Pancreas (tissue), 10 donors: ENCODE measurements at regions not wholly inside any gene's neighbourhood (a gene's known extent, or its start where the extent isn't known, plus 50 kb on each side); places are given as distances from the start of the nearest gene placed in this dataset.

Experiments
- ATAC-seq, 4 donors: fragments of 200-7000 bp; cut with Tn5 transposase; one replicate each; pipeline versions ENCODE4 v1.8.0 to v1.9.1; 2020; ENCODE audit warnings: mild to moderate bottlenecking in 4 of 4, moderate library complexity in 4 of 4
- DNase-seq, 6 donors: peaks; one replicate each; pipeline ENCODE4 v3.0.0-alpha.2; 2020
- FAIRE-seq: peaks from 2 replicates; lab custom pipeline; 2012; peaks lifted over from hg19 to GRCh38; lab: Jason Lieb, UNC
- H3K27ac ChIP-seq, 4 donors: fragments of 200-600 bp; sonication (generic); 1 replicate in 3 of 4; 2 replicates in 1 of 4; pipeline versions ENCODE4 v1.5.0 to v1.8.0; 2020
- H3K27me3 ChIP-seq, 4 donors: fragments of 200-600 bp; one replicate each; pipeline ENCODE4 v1.8.0; 2021
- H3K36me3 ChIP-seq, 3 donors: fragments of 200-600 bp; sonication (generic) in 1 of 3; one replicate each; pipeline versions ENCODE4 v1.5.0 to v1.8.0; 2020 to 2021
- H3K4me1 ChIP-seq, 3 donors: fragments of 200-600 bp; one replicate each; pipeline ENCODE4 v1.8.0; 2021
- H3K4me3 ChIP-seq, 4 donors: fragments of 200-600 bp; sonication (generic) in 2 of 4; one replicate each; pipeline versions ENCODE4 v1.5.0 to v1.8.0; 2020 to 2021
- H3K9me3 ChIP-seq, 4 donors: fragments of 200-600 bp; one replicate each; pipeline ENCODE4 v1.8.0; 2021
- WGBS, 2 donors: extraction: QIAGEN DNeasy Blood & Tissue Kit; methylation state at CpG; one replicate each; pipeline ENCODE4 v1.1.7; 2013; 5-methylcytosine and 5-hydroxymethylcytosine counted together
- intact Hi-C, 3 donors: fragments of 100-400 bp; cut with DNase I; formaldehyde crosslinking; loops; one replicate each; pipeline versions ENCODE4 v1.11.1 to v1.14.2; 2022
- TF ChIP-seq, protein P1 (sequence below), 4 donors: fragments of 200-600 bp; sonication (generic) in 3 of 4; IDR thresholded peaks; one replicate each; pipeline versions ENCODE4 v1.5.0 to v1.8.0; 2021; ENCODE audit warnings: antibody characterized with exemption in 4 of 4
- donor health status: healthy with polysubstance abuse.
- donor health status: DM: no; HTN: no; CAD: no; lungs with moderate emphysema.
- donor health status: DM: no; HTN: no; CAD: no.
- donor health status: control.
- donor health status: control.
- donor health status: Bipolar disorder and iron deficiency.
- donor health status: DM: yes; HTN: yes; CAD: no.
- donor health status: DM: no; HTN: no; CAD: no.
- donor health status: DM: no; HTN: no; CAD: no.
- donor health status: DM: yes; HTN: yes; CAD: no.

DNA sequence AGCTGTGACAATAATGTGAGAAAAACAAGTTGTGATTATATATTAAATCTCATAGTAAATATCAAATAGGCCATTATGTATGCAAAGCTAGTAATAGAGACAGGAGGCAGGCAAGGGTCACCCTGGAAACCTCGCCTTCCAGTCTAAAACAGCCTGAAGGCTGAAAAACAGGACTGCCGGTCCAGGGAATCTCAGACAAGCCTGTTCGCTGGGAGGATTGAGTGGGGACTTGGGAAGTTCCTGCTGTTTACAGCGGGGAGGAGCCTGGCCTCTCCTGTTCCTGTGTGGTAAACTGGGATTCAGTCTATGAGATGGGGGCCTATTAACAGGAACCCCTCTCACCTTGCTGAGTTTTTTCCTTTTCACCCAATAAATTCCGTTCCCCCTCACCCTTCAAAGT, 2317.3 kb downstream of the PCDH7 start:
- TF ChIP-seq, protein P1, sequence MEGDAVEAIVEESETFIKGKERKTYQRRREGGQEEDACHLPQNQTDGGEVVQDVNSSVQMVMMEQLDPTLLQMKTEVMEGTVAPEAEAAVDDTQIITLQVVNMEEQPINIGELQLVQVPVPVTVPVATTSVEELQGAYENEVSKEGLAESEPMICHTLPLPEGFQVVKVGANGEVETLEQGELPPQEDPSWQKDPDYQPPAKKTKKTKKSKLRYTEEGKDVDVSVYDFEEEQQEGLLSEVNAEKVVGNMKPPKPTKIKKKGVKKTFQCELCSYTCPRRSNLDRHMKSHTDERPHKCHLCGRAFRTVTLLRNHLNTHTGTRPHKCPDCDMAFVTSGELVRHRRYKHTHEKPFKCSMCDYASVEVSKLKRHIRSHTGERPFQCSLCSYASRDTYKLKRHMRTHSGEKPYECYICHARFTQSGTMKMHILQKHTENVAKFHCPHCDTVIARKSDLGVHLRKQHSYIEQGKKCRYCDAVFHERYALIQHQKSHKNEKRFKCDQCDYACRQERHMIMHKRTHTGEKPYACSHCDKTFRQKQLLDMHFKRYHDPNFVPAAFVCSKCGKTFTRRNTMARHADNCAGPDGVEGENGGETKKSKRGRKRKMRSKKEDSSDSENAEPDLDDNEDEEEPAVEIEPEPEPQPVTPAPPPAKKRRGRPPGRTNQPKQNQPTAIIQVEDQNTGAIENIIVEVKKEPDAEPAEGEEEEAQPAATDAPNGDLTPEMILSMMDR (IDR thresholded peaks at IDR 0.05) = no peak
- intact Hi-C loops = no loop called here
- DNase-seq (no peak), ATAC-seq (no peak), FAIRE-seq (no peak)
- Histone ChIP-seq H3K36me3 (no peaks in the 10 kb centered on the region), H3K27me3 (no peaks in the 10 kb centered on the region), H3K9me3 (no peaks in the 10 kb centered on the region), H3K4me1 (no peaks in the 10 kb centered on the region), H3K27ac (no peak overlapping the region), H3K4me3 (no peak overlapping the region)
- 39 to 67% methylated on average over 5 of the region's 5 CpGs for WGBS, 2 donors

DNA sequence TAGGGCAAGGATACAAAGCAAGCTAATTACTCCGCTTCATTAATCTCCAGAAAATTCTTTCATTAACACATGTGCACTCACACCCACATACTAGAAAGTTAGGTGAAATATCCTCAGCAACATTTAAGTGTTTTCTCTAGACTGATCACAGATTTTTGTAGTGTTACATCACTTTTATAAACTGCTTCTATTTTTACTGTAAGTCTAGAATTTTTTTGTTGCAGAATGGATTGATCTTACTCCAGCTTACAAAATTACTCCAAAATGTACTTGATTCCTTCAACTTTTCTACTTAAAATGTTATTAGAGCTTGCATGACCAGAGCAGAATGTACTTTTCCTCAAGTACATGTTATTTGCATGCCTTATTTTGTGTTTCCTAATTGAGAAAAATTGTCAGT, 2325.2 kb downstream of the PCDH7 start:
- H3K4me1 ChIP-seq = no peaks in the 10 kb centered on the region
- TF ChIP-seq, protein P1 (IDR thresholded peaks at IDR 0.05) = no peak
- WGBS, 2 donors = 67 to 69% methylated on average over 1 of the region's 1 CpG
- DNase-seq (no peak), FAIRE-seq (no peak), ATAC-seq (no peak)
- H3K27me3 ChIP-seq = no peaks in the 10 kb centered on the region
- H3K27ac ChIP-seq = no peak overlapping the region
- intact Hi-C loops = no loop called here
- H3K9me3 ChIP-seq = no peaks in the 10 kb centered on the region
- no peaks in the 10 kb centered on the region for H3K36me3 ChIP-seq
- H3K4me3 ChIP-seq = no peak overlapping the region

DNA sequence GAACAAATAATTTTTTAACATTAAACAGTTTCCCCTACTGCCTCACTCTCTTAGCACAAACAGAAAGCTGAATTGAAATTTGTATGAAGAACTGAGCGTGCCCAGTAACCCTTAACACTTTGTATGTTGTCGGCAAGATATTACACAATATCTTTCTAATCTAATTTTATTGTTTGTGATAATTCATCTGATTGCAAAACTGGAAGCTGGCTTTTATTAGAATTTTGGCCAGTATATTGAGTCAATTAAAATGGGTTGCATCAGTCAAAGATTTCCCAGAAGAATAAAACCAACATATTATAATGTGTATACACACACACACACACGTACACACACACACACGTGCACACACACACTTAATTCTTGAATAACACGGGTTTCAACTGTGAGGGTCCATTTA, 2332.1 kb downstream of the PCDH7 start:
- intact Hi-C loops = no loop called here
- Histone ChIP-seq H3K9me3 (no peaks in the 10 kb centered on the region), H3K4me3 (no peak overlapping the region), H3K27me3 (no peaks in the 10 kb centered on the region), H3K36me3 (no peaks in the 10 kb centered on the region), H3K27ac (no peak overlapping the region), H3K4me1 (no peaks in the 10 kb centered on the region)
- ATAC-seq = no peak
- FAIRE-seq = no peak
- no peak for DNase-seq
- WGBS, 2 donors = 61 to 67% methylated on average over 5 of the region's 5 CpGs
- TF ChIP-seq, protein P1 (IDR thresholded peaks at IDR 0.05) = no peak

DNA sequence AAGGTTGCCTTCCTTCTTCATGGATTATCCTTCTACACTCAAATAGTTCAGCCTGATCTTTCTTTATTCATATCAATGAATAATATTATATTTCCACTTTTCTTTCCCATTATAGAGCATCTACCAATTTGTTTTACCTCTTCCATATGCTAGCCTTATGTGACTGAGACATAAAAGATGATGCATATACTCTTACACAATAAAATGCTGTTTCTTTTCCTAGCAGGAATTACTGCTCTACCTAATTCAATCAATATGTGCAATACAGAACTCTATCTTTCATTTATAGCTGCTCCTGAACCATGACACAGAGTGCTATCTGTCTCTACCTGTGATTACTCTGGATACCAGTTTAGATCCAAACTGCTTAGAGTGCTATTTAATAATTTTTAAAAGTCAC, 2334.0 kb downstream of the PCDH7 start:
- intact Hi-C loops = no loop called here
- Histone ChIP-seq H3K36me3 (no peaks in the 10 kb centered on the region), H3K4me3 (no peak overlapping the region), H3K9me3 (no peaks in the 10 kb centered on the region), H3K27me3 (no peaks in the 10 kb centered on the region), H3K27ac (no peak overlapping the region), H3K4me1 (no peaks in the 10 kb centered on the region)
- no peak for DNase-seq
- FAIRE-seq = no peak
- TF ChIP-seq, protein P1 (IDR thresholded peaks at IDR 0.05) = no peak
- ATAC-seq = no peak

DNA sequence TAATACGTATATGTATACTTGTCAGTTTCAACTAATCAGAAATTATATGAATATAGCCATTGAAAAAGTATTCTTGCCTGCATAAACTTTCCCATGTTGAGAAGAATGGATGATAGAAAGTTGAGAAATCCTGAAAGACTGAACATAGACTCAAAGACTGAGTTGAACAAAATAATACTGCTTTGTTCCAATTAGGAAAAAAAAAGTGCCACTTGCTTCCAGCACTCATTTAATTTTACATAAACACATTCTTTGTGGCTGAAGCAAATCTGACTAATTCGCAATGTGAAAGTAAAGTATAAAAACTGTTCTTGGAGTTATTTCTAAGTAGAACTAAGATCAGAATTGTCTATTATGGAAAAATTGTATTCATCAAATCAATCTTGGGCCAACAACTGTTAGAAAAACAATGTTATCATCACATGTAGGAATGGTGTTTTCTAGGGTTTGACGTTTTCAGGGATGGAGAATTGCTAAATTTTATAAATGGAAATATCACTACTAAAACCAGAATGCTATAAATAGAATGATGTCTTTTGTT, 2334.6 kb downstream of the PCDH7 start:
- Histone ChIP-seq H3K4me3 (no peak overlapping the region), H3K4me1 (no peaks in the 10 kb centered on the region), H3K27me3 (no peaks in the 10 kb centered on the region), H3K36me3 (no peaks in the 10 kb centered on the region), H3K27ac (no peak overlapping the region), H3K9me3 (no peaks in the 10 kb centered on the region)
- 51 to 68% methylated on average over 3 of the region's 3 CpGs for WGBS, 2 donors
- DNase-seq = no peak
- intact Hi-C loops = no loop called here
- no peak for ATAC-seq
- TF ChIP-seq, protein P1 (IDR thresholded peaks at IDR 0.05) = no peak
- no peak for FAIRE-seq
